ENCODE measurements at regions not wholly inside any gene's neighbourhood (a gene's known extent, or its start where the extent isn't known, plus 50 kb on each side); places are given as distances from the start of the nearest gene placed in this dataset.

GRCh38 chr2:18998491-18998890 is 359.9 kb downstream of the OSR1 start:
- no peaks in the 10 kb centered on the region for H3K27me3 ChIP-seq (ENCODE audit: control insufficient read depth in 4 of 4, insufficient read depth in 4 of 4, low read length in 3 of 4)
- no peak for DNase-seq (ENCODE audit: low spot score)
- 91% methylated on average over 1 of the region's 1 CpG for WGBS

GRCh38 chr2:18993756-18994338 is 364.6 kb downstream of the OSR1 start:
- DNase-seq (ENCODE audit: low spot score): no peak
- Histone ChIP-seq H3K9me3 (ENCODE audit: control insufficient read depth in 4 of 4, low read length in 3 of 4) (no peaks in the 10 kb centered on the region), H3K27ac (ENCODE audit: low read depth in 1 of 2, low read length in 2 of 2) (no peak overlapping the region), H3K36me3 (ENCODE audit: control insufficient read depth in 4 of 4, insufficient read depth in 3 of 4, low read depth in 1 of 4, low read length in 3 of 4) (no peaks in the 10 kb centered on the region), H3K27me3 (ENCODE audit: control insufficient read depth in 4 of 4, insufficient read depth in 4 of 4, low read length in 3 of 4) (no peaks in the 10 kb centered on the region), H3K9ac (ENCODE audit: low read depth in 1 of 2, low read length in 2 of 2) (no peak overlapping the region), H3K4me3 (ENCODE audit: low read depth in 1 of 3, low read length in 3 of 3) (no peak overlapping the region), H3K4me1 (ENCODE audit: control insufficient read depth in 4 of 4, insufficient read depth in 4 of 4, low read length in 3 of 4) (peaks cover 0 to 15% (median 10%) of the 10 kb centered on the region in 4 donors)
- 99% methylated on average over 3 of the region's 3 CpGs for WGBS
- TF ChIP-seq SP1 (IDR thresholded peaks at IDR 0.05) (no peak), HNF4A (conservative IDR thresholded peaks at IDR 0.05) (no peak), RXRA (IDR thresholded peaks at IDR 0.05) (no peak), MAX (IDR thresholded peaks at IDR 0.05) (no peak), NR2F2 (IDR thresholded peaks at IDR 0.05) (no peak), FOXA1 (IDR thresholded peaks at IDR 0.05) (no peak), ZBTB33 (IDR thresholded peaks at IDR 0.05) (no peak), EGR1 (IDR thresholded peaks at IDR 0.05; ENCODE audit: low read depth in 2 of 2) (no peak), GABPA (IDR thresholded peaks at IDR 0.05 in 1 of 2, conservative IDR thresholded peaks at IDR 0.05 in 1 of 2) (no peak), FOXA2 (IDR thresholded peaks at IDR 0.05) (no peak)

More at GRCh38 chr2:18998491-18998890, 359.9 kb downstream of the OSR1 start:
- Histone ChIP-seq H3K4me3 (ENCODE audit: low read depth in 1 of 3, low read length in 3 of 3) (no peak overlapping the region), H3K9me3 (ENCODE audit: control insufficient read depth in 4 of 4, low read length in 3 of 4) (no peaks in the 10 kb centered on the region), H3K9ac (ENCODE audit: low read depth in 1 of 2, low read length in 2 of 2) (no peak overlapping the region), H3K27ac (ENCODE audit: low read depth in 1 of 2, low read length in 2 of 2) (no peak overlapping the region), H3K4me1 (ENCODE audit: control insufficient read depth in 4 of 4, insufficient read depth in 4 of 4, low read length in 3 of 4) (no peaks in the 10 kb centered on the region), H3K36me3 (ENCODE audit: control insufficient read depth in 4 of 4, insufficient read depth in 3 of 4, low read depth in 1 of 4, low read length in 3 of 4) (no peaks in the 10 kb centered on the region)
- TF ChIP-seq HNF4G (IDR thresholded peaks at IDR 0.05) (no peak), REST (IDR thresholded peaks at IDR 0.05) (no peak), FOXA2 (IDR thresholded peaks at IDR 0.05) (no peak), YY1 (IDR thresholded peaks at IDR 0.05) (no peak), ZBTB33 (IDR thresholded peaks at IDR 0.05) (no peak), NR2F2 (IDR thresholded peaks at IDR 0.05) (no peak), RXRA (IDR thresholded peaks at IDR 0.05) (no peak), SP1 (IDR thresholded peaks at IDR 0.05) (no peak), MAX (IDR thresholded peaks at IDR 0.05) (no peak), FOXA1 (IDR thresholded peaks at IDR 0.05) (no peak), EGR1 (IDR thresholded peaks at IDR 0.05; ENCODE audit: low read depth in 2 of 2) (no peak), ATF3 (IDR thresholded peaks at IDR 0.05) (no peak), RAD21 (IDR thresholded peaks at IDR 0.05) (no peak), GABPA (IDR thresholded peaks at IDR 0.05 in 1 of 2, conservative IDR thresholded peaks at IDR 0.05 in 1 of 2) (no peak)

Data from liver (tissue), 7 donors.